ENCODE measurements at regions not wholly inside any gene's neighbourhood (a gene's known extent, or its start where the extent isn't known, plus 50 kb on each side); places are given as distances from the start of the nearest gene placed in this dataset.

GRCh38 chr19:29448046-29448445, 77.7 kb upstream of the VSTM2B start:
- TF ChIP-seq CTCF (IDR thresholded peaks at IDR 0.05; ENCODE audit: insufficient read depth, low read depth, low read length) (no peak), EZH2 (IDR thresholded peaks at IDR 0.05; ENCODE audit: insufficient read depth, low read length) (no peak)

Measured in astrocyte (in vitro differentiated cells and primary cell).